Stomach (tissue), 8 donors: ENCODE measurements at regions not wholly inside any gene's neighbourhood (a gene's known extent, or its start where the extent isn't known, plus 50 kb on each side); places are given as distances from the start of the nearest gene placed in this dataset.

Experiments
- DNase-seq, 2 donors: peaks; one replicate each; pipeline versions ENCODE4 v3.0.0 to v3.0.0-alpha.2; 2013 to 2019
- H3K27ac ChIP-seq, 5 donors: fragments of 200-600 bp in 4 of 5; sonication (generic) in 4 of 5; one replicate each; pipeline ENCODE4 v1.5.1; 2013 to 2019; ENCODE audit warnings: mild to moderate bottlenecking in 1 of 5, moderate library complexity in 1 of 5
- H3K27me3 ChIP-seq, 3 donors: fragments of 200-600 bp; sonication (generic); one replicate each; pipeline ENCODE4 v1.5.1; 2017 to 2019; ENCODE audit warnings: mixed run types in 1 of 3
- H3K36me3 ChIP-seq, 4 donors: fragments of 200-600 bp; sonication (generic); 1 replicate in 3 of 4; 2 replicates in 1 of 4; pipeline ENCODE4 v1.5.1; 2016 to 2019
- H3K4me1 ChIP-seq, 4 donors: fragments of 200-600 bp; sonication (generic); one replicate each; pipeline ENCODE4 v1.5.1; 2016 to 2019
- H3K4me3 ChIP-seq, 4 donors: fragments of 200-600 bp; sonication (generic) in 3 of 4; one replicate each; pipeline ENCODE4 v1.5.1; 2016 to 2019; ENCODE audit warnings: mild to moderate bottlenecking in 1 of 4
- H3K9me3 ChIP-seq, 4 donors: fragments of 200-600 bp; sonication (generic); one replicate each; pipeline ENCODE4 v1.5.1; 2016 to 2019
- EP300 ChIP-seq: sonication (generic); formaldehyde crosslinking; IDR thresholded peaks from one replicate; pipeline ENCODE4 v1.6.1; 2017; ENCODE audit warnings: antibody characterized with exemption
- POLR2A ChIP-seq, 4 donors: fragments of 450-650 bp; IDR thresholded peaks; one replicate each; pipeline ENCODE4 v1.6.1; 2016; ENCODE audit warnings: antibody characterized with exemption in 4 of 4, control low read depth in 2 of 4, mild to moderate bottlenecking in 1 of 4, moderate library complexity in 1 of 4
- POLR2AphosphoS5 ChIP-seq, 3 donors: sonication (generic); formaldehyde crosslinking; IDR thresholded peaks; one replicate each; pipeline ENCODE4 v1.6.1; 2016; ENCODE audit warnings: antibody characterized with exemption in 3 of 3
- WGBS, 5 donors: extraction: QIAGEN DNeasy Blood & Tissue Kit in 3 of 5; methylation state at CpG; one replicate each; pipeline versions ENCODE4 v1.1.5 to v1.1.7; 2013 to 2018; 5-methylcytosine and 5-hydroxymethylcytosine counted together
- intact Hi-C: fragments of 100-400 bp; cut with DNase I; formaldehyde crosslinking; loops from one replicate; pipeline ENCODE4 v1.15.1; 2023; ENCODE audit warnings: low total_unique reads
- TF ChIP-seq, protein P1 (sequence below), 7 experiments: fragments of 450-650 bp in 4 of 7; fragments of 200-600 bp in 3 of 7; sonication (generic) in 3 of 7; IDR thresholded peaks; one replicate each; pipeline ENCODE4 v1.5.1; 2016 to 2019; ENCODE audit warnings: antibody characterized with exemption in 7 of 7, control low read depth in 2 of 7, mild to moderate bottlenecking in 1 of 7
- donor health status: healthy with polysubstance abuse.
- donor health status: Bipolar disorder and iron deficiency.
- donor health status: healthy.

GRCh38 chr7:156206174-156206573 lies 393.9 kb upstream of the SHH start:
- no peak overlapping the region for H3K27ac ChIP-seq
- H3K4me1 ChIP-seq = no peaks in the 10 kb centered on the region
- TF ChIP-seq POLR2AphosphoS5 (IDR thresholded peaks at IDR 0.05) (no peak), POLR2A (IDR thresholded peaks at IDR 0.05) (no peak), EP300 (no peak)
- TF ChIP-seq, protein P1, sequence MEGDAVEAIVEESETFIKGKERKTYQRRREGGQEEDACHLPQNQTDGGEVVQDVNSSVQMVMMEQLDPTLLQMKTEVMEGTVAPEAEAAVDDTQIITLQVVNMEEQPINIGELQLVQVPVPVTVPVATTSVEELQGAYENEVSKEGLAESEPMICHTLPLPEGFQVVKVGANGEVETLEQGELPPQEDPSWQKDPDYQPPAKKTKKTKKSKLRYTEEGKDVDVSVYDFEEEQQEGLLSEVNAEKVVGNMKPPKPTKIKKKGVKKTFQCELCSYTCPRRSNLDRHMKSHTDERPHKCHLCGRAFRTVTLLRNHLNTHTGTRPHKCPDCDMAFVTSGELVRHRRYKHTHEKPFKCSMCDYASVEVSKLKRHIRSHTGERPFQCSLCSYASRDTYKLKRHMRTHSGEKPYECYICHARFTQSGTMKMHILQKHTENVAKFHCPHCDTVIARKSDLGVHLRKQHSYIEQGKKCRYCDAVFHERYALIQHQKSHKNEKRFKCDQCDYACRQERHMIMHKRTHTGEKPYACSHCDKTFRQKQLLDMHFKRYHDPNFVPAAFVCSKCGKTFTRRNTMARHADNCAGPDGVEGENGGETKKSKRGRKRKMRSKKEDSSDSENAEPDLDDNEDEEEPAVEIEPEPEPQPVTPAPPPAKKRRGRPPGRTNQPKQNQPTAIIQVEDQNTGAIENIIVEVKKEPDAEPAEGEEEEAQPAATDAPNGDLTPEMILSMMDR (IDR thresholded peaks at IDR 0.05) = no peak
- DNase-seq = no peak
- no peaks in the 10 kb centered on the region for H3K27me3 ChIP-seq
- WGBS, 5 donors = 76 to 85% (median 82%) methylated on average over 8 of the region's 8 CpGs
- no peak overlapping the region for H3K4me3 ChIP-seq
- intact Hi-C loops = no loop called here
- H3K36me3 ChIP-seq = no peaks in the 10 kb centered on the region
- H3K9me3 ChIP-seq = no peaks in the 10 kb centered on the region

DNA sequence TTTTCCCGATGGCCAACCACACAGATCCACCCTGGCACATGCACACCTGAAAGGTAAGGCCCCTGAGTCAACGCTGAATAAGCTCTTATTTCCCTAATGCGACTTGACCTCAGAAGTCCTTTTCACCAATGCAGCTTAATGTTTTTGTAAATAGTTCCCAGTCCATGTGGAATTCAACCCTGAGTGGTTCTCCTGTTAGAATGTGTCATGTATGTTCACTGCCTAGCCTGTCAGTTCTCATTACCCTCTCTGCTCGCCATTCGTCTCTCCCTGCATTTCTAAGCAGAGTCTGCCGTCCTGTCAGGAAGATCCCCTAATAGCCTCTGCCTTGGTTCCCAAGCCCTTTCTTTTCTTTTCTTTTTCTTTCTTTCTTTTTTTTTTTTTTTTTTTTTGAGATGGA lies 392.6 kb upstream of the SHH start:
- Histone ChIP-seq H3K27me3 (no peaks in the 10 kb centered on the region), H3K4me1 (no peaks in the 10 kb centered on the region), H3K27ac (no peak overlapping the region), H3K9me3 (no peaks in the 10 kb centered on the region), H3K4me3 (no peak overlapping the region), H3K36me3 (no peaks in the 10 kb centered on the region)
- 80 to 89% (median 87%) methylated on average over 6 of the region's 6 CpGs for WGBS, 5 donors
- intact Hi-C loops = no loop called here
- TF ChIP-seq EP300 = no peak
- TF ChIP-seq POLR2AphosphoS5 (IDR thresholded peaks at IDR 0.05) = no peak
- TF ChIP-seq, protein P1 (IDR thresholded peaks at IDR 0.05) = no peak
- no peak for TF ChIP-seq POLR2A (IDR thresholded peaks at IDR 0.05)
- no peak for DNase-seq

DNA sequence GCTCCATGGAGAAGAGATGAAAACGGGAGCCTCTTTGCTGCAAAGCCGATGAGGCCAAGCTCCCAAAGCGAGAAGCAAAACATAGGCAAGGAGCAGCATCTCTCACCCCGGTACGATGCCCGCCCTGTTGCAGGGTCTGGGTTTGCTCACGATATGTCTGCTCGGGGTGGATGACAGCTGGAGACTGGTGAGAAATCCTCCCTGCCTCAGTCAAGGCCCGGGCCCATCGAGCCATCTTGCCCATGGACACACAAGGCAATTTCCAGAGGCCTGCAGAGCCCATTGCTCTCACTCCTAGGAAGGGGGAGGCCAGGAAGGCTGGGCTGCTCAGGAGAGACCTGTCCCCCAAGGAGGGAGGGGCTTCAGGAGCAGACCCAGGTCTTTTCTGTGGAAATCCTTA lies 391.7 kb upstream of the SHH start:
- TF ChIP-seq EP300 (no peak), POLR2A (IDR thresholded peaks at IDR 0.05) (no peak), POLR2AphosphoS5 (IDR thresholded peaks at IDR 0.05) (no peak)
- TF ChIP-seq, protein P1 (IDR thresholded peaks at IDR 0.05) = no peak
- Histone ChIP-seq H3K4me3 (no peak overlapping the region), H3K27ac (no peak overlapping the region), H3K9me3 (no peaks in the 10 kb centered on the region), H3K27me3 (no peaks in the 10 kb centered on the region), H3K36me3 (no peaks in the 10 kb centered on the region), H3K4me1 (no peaks in the 10 kb centered on the region)
- 92 to 96% (median 93%) methylated on average over 10 of the region's 10 CpGs for WGBS, 5 donors
- no peak for DNase-seq
- intact Hi-C loops = no loop called here

GRCh38 chr7:156198277-156198676 lies 386.0 kb upstream of the SHH start:
- Histone ChIP-seq H3K27me3 (peaks cover 0 to 5% (median 0%) of the 10 kb centered on the region in 3 donors), H3K4me3 (no peak overlapping the region), H3K36me3 (no peaks in the 10 kb centered on the region), H3K27ac (no peak overlapping the region), H3K4me1 (no peaks in the 10 kb centered on the region), H3K9me3 (no peaks in the 10 kb centered on the region)
- no peak for TF ChIP-seq POLR2AphosphoS5 (IDR thresholded peaks at IDR 0.05)
- TF ChIP-seq POLR2A (IDR thresholded peaks at IDR 0.05) = no peak
- TF ChIP-seq EP300 = no peak
- TF ChIP-seq, protein P1 (IDR thresholded peaks at IDR 0.05) = no peak
- WGBS, 5 donors = 77 to 89% (median 84%) methylated on average over 9 of the region's 9 CpGs
- DNase-seq = no peak
- intact Hi-C loops = no loop called here
